WERI-Rb-1 (cell line): ENCODE measurements at regions not wholly inside any gene's neighbourhood (a gene's known extent, or its start where the extent isn't known, plus 50 kb on each side); places are given as distances from the start of the nearest gene placed in this dataset.

ENCODE experiments used
- DNase-seq: peaks from one replicate; pipeline ENCODE4 v3.0.0-alpha.2; 2020
- H3K27ac ChIP-seq: fragments of 250-450 bp; sonication (Bioruptor Pico); 2 replicates; pipeline ENCODE4 v1.5.1; 2020; ENCODE audit warnings: mild to moderate bottlenecking, moderate library complexity
- H3K27me3 ChIP-seq: fragments of 250-450 bp; sonication (Bioruptor Pico); 2 replicates; pipeline ENCODE4 v1.5.1; 2021; ENCODE audit warnings: mild to moderate bottlenecking, low read depth, moderate library complexity; ENCODE audit not compliant: insufficient read depth, severe bottlenecking
- H3K36me3 ChIP-seq: fragments of 250-450 bp; sonication (Bioruptor Pico); 2 replicates; pipeline ENCODE4 v1.5.1; 2020; ENCODE audit warnings: mild to moderate bottlenecking, moderate library complexity
- H3K4me3 ChIP-seq: 2 replicates; pipeline ENCODE4 v1.5.1; 2011; ENCODE audit warnings: low read depth, mild to moderate bottlenecking, control low read depth, low read length
- H3K9me3 ChIP-seq: fragments of 250-450 bp; sonication (Bioruptor Pico); 2 replicates; pipeline ENCODE4 v1.5.1; 2021; ENCODE audit warnings: mild to moderate bottlenecking, moderate library complexity; ENCODE audit not compliant: severe bottlenecking
- TF ChIP-seq, protein P1 (sequence below): IDR thresholded peaks from 2 replicates; pipeline ENCODE4 v1.5.1; 2011; ENCODE audit warnings: low read depth, mild to moderate bottlenecking, control low read depth, inconsistent platforms, low read length

DNA sequence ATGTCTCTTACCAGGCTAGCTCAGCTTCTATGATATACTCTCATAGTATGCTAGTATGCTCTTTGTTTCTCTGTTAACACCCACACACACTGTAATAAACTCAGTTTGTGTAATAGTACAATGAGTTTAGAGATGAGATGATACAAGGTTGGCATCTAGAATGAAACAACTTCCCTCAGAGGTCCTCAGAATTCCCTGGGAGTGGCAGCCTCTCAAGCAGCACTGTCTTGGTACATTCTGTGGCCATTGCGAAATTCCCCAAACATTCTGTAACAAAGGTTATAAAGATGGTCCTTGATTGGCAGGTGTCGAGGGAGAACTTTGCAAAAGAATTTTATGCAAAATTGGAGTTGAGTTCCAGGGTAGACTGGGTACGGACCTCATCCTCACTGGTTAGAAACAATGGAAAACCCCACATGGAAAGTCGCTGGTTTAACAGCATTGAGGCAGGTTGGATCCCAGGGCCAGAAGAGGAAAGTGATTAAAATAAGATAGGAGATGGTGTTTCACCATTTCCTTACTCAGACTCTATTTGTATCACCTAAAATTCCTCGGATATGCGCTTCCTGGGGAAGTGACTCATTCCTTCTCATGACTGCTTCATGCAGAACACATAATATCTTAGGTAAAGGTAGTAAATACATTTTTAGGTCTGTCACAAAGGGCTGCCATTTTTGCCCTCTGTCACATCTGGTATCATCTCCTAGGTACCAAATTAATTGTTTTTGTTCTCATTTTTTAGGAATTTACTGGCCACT, 657.8 kb downstream of the SORCS1 start:
- Histone ChIP-seq H3K4me3 (no peak overlapping the region), H3K9me3 (no peaks in the 10 kb centered on the region), H3K36me3 (no peaks in the 10 kb centered on the region), H3K27me3 (no peaks in the 10 kb centered on the region), H3K27ac (no peak overlapping the region)
- TF ChIP-seq, protein P1, sequence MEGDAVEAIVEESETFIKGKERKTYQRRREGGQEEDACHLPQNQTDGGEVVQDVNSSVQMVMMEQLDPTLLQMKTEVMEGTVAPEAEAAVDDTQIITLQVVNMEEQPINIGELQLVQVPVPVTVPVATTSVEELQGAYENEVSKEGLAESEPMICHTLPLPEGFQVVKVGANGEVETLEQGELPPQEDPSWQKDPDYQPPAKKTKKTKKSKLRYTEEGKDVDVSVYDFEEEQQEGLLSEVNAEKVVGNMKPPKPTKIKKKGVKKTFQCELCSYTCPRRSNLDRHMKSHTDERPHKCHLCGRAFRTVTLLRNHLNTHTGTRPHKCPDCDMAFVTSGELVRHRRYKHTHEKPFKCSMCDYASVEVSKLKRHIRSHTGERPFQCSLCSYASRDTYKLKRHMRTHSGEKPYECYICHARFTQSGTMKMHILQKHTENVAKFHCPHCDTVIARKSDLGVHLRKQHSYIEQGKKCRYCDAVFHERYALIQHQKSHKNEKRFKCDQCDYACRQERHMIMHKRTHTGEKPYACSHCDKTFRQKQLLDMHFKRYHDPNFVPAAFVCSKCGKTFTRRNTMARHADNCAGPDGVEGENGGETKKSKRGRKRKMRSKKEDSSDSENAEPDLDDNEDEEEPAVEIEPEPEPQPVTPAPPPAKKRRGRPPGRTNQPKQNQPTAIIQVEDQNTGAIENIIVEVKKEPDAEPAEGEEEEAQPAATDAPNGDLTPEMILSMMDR: no peak
- no peak for DNase-seq

DNA sequence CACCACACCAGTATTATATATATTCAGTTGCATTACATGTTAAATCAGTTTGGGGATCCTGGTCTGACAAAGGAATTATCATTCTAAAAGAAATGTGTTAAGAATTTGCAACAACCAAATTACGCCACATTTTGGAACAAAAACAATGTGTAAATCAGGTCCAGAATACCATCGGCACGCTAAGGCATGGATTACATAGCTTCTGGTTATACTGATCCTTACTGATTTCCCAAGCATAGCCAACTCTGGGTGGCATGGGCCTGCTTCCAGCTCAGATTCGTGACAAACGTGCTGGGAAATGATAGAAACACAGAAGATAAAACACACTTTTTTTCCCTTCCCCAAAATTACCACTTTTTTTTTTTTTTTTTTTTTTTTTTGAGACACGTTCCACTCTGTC, 660.0 kb downstream of the SORCS1 start:
- H3K9me3 ChIP-seq: no peaks in the 10 kb centered on the region
- DNase-seq: no peak
- no peaks in the 10 kb centered on the region for H3K36me3 ChIP-seq
- no peak overlapping the region for H3K27ac ChIP-seq
- no peak overlapping the region for H3K4me3 ChIP-seq
- TF ChIP-seq, protein P1: no peak
- no peaks in the 10 kb centered on the region for H3K27me3 ChIP-seq

DNA sequence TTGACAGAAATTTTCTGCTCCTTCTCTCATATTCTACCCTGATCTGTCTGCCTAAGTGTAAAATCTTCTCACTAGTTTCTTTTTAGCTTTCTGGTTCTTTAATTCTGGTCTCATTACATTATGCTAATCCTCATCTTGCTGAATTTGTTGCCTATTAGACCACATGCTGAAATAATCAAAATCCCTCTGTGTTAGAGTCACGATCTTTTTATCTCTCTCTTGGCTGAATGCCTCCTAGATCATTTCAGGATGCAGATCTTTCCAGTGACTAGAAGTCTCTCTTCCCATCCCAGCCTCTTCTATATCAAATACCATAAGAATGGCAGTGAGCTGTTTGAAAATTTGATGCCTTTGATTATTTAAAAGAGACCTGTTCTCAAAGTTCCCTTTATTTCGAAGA, 661.9 kb downstream of the SORCS1 start:
- Histone ChIP-seq H3K4me3 (no peak overlapping the region), H3K36me3 (no peaks in the 10 kb centered on the region), H3K9me3 (no peaks in the 10 kb centered on the region), H3K27ac (no peak overlapping the region), H3K27me3 (no peaks in the 10 kb centered on the region)
- TF ChIP-seq, protein P1: no peak
- no peak for DNase-seq

DNA sequence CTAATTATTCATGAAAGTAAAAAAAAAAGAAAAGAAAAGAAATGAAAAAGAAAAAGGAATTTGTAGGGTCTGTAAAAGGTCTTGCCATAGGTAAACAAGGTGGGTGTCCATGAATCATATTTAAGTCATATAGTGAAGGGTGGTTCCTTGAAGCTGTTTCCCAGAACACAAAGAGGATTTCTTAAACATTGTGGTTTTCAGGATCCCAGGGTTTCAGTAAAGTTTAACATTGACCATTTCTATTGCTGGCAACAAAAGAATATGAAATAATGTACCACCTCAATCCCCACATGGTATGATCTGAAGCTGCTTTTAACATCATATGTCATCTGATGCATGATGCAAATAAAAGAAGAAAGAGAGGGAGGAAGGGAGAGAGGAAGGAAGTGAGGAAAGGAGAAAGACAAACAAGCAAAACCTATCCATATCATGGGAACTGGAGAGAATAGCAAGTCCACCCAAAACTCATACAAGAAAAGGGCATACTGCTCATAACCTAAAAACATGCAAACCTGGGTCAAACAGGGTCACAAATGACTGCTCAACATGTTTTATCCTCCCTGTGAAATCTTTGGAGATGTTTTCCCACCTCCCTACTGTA, 663.5 kb downstream of the SORCS1 start:
- TF ChIP-seq, protein P1: no peak
- DNase-seq: no peak
- Histone ChIP-seq H3K36me3 (no peaks in the 10 kb centered on the region), H3K4me3 (no peak overlapping the region), H3K27ac (no peak overlapping the region), H3K9me3 (no peaks in the 10 kb centered on the region), H3K27me3 (no peaks in the 10 kb centered on the region)

DNA sequence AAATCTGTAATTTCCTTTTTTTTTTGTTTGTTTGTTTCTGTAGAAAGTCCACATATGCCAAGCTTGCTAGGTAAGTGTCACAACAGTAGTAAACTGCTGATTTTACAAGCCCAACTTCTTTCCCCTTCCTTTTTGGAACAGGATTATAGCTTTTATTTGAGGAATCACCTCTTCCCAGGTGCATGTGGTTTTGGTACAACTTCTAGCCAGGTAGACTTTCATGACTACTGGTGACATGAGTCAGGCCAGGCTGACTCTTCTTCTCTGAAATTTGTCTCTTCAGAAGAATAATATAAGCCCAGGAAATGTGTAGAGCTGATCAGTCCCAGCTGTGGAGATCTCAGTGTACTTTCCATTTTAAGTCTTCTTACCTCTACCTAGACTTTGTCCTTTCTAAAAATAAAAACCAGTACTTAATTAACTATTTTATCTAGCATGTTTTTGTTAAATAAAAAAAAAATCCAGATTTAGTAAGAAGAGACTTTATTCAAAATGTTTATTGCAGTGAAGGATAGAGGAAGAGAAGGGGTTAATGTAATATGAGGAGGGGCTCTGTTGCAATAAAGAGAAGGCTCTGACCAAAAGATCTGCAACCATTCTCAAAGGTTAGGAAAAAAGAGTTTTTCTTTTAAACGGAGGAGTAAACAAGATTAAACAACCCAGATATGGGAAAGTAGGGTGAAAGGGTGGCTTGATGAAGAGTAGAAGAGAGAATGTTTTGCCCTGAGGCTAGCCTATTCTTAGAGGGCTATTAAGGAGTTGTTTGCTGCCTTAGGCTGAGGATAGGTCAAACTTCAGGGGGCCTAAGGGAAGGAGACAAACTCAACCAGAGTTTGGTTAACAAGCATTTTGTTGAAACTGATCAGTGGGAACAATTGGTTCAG, 664.2 kb downstream of the SORCS1 start:
- no peak overlapping the region for H3K27ac ChIP-seq

More for the DNA sequence above, 664.2 kb downstream of the SORCS1 start:
- no peaks in the 10 kb centered on the region for H3K36me3 ChIP-seq
- no peak for DNase-seq
- no peak overlapping the region for H3K4me3 ChIP-seq
- TF ChIP-seq, protein P1: no peak
- no peaks in the 10 kb centered on the region for H3K27me3 ChIP-seq
- no peaks in the 10 kb centered on the region for H3K9me3 ChIP-seq
